GM13977 (cell line): ENCODE measurements at regions not wholly inside any gene's neighbourhood (a gene's known extent, or its start where the extent isn't known, plus 50 kb on each side); places are given as distances from the start of the nearest gene placed in this dataset.

Experiments
- DNase-seq: peaks from one replicate; pipeline ENCODE4 v3.0.0; 2012; ENCODE audit warnings: low spot score
- in situ Hi-C: fragments of 300-500 bp; cut with MboI; formaldehyde crosslinking; loops from one replicate; pipeline ENCODE4 v1.12.0; 2022; ENCODE audit warnings: low sequenced_read_pairs, low pct_unique_long_range_greater_than_20kb, mixed read lengths, inconsistent platforms; ENCODE audit not compliant: unreplicated experiment
- TF ChIP-seq, protein P1 (sequence below): IDR thresholded peaks from 2 replicates; pipeline ENCODE4 v1.5.1; 2012; ENCODE audit warnings: mild to moderate bottlenecking, control low read depth; ENCODE audit not compliant: insufficient read depth; ENCODE audit errors: extremely low read depth, missing control alignments

- TF ChIP-seq, protein P1, sequence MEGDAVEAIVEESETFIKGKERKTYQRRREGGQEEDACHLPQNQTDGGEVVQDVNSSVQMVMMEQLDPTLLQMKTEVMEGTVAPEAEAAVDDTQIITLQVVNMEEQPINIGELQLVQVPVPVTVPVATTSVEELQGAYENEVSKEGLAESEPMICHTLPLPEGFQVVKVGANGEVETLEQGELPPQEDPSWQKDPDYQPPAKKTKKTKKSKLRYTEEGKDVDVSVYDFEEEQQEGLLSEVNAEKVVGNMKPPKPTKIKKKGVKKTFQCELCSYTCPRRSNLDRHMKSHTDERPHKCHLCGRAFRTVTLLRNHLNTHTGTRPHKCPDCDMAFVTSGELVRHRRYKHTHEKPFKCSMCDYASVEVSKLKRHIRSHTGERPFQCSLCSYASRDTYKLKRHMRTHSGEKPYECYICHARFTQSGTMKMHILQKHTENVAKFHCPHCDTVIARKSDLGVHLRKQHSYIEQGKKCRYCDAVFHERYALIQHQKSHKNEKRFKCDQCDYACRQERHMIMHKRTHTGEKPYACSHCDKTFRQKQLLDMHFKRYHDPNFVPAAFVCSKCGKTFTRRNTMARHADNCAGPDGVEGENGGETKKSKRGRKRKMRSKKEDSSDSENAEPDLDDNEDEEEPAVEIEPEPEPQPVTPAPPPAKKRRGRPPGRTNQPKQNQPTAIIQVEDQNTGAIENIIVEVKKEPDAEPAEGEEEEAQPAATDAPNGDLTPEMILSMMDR = no peak
- DNase-seq = no peak
- in situ Hi-C loops = no loop called here
Measured at GRCh38 chr3:188979248-188979647, 192.5 kb upstream of the TPRG1 start.

DNA sequence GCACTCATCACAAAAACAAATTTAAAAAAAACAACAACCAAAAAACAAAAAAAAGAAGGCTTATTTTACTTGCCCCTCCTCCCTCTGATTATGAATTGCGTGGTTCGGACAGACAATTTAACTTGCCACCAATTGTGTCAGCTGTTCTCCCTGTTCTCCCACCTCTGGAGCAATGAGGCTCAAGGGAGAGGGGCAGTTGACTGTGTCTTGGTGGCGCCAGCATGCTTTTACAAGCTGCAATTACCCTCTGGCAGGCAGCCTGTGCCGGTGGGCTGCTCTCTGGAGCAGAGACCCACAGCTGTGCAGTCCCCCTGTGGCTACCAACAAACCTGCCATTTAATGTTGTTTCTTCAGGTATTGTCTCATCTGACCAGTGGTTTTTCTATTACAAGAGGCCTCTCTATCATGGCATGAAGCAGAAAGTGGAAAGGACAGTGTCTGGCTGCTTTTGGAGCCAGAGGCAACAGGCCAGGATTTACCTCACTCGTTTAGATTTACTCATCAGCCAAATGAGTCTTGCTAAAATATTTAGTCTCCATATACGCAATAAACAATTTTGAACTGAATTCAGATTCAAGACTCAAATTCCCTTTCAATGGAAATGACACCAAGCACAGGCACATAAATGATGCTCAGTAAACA lies 192.0 kb upstream of the TPRG1 start:
- in situ Hi-C loops = no loop called here
- no peak for DNase-seq
- TF ChIP-seq, protein P1 = no peak

DNA sequence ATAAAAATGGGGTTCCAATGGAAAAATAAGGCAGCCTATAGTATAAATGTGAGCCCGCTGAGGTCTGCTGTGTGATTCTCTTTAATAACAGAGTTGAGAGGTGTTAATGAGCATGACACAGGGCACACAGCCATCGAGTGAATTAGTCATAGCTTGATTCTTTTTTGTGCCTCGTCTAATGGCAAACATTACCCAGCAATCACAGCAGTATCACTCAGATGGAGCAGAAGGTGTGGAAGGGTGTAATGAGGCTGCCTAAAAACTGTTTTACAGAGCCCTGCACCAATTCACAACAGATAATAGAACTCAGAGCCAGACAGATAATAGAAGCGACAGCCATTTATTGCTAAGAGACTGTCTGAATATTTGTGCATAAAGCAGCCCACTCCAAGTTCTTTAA lies 178.6 kb upstream of the TPRG1 start:
- in situ Hi-C loops = no loop called here
- TF ChIP-seq, protein P1 = no peak
- DNase-seq = no peak

- in situ Hi-C loops = no loop called here
- no peak for DNase-seq
- TF ChIP-seq, protein P1 = no peak
Measured at GRCh38 chr3:189001559-189001958, 170.2 kb upstream of the TPRG1 start.

DNA sequence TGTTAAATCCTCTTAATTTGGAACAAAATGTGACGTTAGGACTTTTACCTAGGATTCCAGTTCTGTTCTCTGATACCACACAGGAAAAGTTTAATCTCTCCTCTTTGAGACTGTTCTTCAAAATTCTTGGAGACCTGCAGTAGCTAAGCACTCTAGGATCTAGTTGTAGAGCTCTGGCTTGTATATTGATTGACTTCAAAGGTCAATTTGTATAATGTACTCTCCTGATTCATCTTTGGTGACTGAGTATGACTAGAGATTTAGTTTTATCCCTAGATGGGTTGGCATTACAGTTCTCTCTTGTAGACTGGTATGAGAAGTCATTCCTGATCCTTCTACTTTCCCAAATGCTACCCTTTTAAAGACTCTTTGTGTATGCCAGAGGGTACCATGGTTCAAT lies 168.4 kb upstream of the TPRG1 start:
- TF ChIP-seq, protein P1 = no peak
- DNase-seq = no peak
- in situ Hi-C loops = no loop called here

DNA sequence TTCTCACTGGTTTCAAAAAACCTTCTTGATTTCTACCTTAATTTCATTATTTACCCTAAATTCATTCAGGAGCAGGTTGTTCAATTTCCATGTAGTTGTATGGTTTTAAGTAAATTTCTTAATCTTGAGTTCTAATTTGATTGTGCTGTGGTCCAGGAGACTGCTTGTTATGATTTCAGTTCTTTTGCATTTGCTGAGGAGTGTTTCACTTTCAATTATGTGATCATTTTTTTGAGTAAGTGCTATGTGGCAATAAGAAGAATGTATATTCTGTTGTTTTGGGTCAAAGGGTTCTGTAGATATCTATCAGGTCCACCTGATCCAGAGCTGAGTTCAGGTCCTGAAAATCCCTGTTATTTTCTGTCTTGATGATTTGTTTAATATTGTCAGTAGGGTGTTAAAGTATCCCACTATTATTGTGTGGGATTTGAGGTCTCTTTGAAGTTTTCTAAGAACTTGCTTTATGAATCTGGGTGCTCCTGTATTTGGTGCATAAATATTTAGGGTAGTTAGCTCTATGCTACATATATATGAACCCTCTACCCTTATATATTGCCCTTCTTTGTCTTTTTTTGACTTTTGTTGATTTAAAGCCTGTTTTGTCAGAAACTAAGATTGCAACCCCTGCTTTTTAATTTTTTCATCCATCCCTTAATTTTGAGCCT lies 158.4 kb upstream of the TPRG1 start:
- no peak for DNase-seq
- in situ Hi-C loops = no loop called here
- TF ChIP-seq, protein P1 = no peak
